Gastrocnemius medialis (tissue), 4 donors: ENCODE measurements at regions not wholly inside any gene's neighbourhood (a gene's known extent, or its start where the extent isn't known, plus 50 kb on each side); places are given as distances from the start of the nearest gene placed in this dataset.

ENCODE experiments used
- POLR2A ChIP-seq, 2 donors: fragments of 450-650 bp; IDR thresholded peaks; one replicate each; pipeline ENCODE4 v1.6.1; 2017; ENCODE audit warnings: antibody characterized with exemption in 2 of 2, mild to moderate bottlenecking in 2 of 2, moderate library complexity in 2 of 2
- TF ChIP-seq, protein P1 (sequence below), 5 experiments: fragments of 450-650 bp in 3 of 5; fragments of 200-600 bp in 2 of 5; sonication (generic) in 2 of 5; IDR thresholded peaks in 4 of 5; conservative IDR thresholded peaks in 1 of 5; 1 replicate in 4 of 5; 2 replicates in 1 of 5; pipeline ENCODE4 v1.5.1; 2016 to 2019; ENCODE audit warnings: antibody characterized with exemption in 5 of 5, mild to moderate bottlenecking in 3 of 5, moderate library complexity in 3 of 5

GRCh38 chr2:116733699-116734098 lies 1080.8 kb upstream of the DDX18 start:
- TF ChIP-seq, protein P1, sequence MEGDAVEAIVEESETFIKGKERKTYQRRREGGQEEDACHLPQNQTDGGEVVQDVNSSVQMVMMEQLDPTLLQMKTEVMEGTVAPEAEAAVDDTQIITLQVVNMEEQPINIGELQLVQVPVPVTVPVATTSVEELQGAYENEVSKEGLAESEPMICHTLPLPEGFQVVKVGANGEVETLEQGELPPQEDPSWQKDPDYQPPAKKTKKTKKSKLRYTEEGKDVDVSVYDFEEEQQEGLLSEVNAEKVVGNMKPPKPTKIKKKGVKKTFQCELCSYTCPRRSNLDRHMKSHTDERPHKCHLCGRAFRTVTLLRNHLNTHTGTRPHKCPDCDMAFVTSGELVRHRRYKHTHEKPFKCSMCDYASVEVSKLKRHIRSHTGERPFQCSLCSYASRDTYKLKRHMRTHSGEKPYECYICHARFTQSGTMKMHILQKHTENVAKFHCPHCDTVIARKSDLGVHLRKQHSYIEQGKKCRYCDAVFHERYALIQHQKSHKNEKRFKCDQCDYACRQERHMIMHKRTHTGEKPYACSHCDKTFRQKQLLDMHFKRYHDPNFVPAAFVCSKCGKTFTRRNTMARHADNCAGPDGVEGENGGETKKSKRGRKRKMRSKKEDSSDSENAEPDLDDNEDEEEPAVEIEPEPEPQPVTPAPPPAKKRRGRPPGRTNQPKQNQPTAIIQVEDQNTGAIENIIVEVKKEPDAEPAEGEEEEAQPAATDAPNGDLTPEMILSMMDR (IDR thresholded peaks at IDR 0.05 in 4 of 5, conservative IDR thresholded peaks at IDR 0.05 in 1 of 5) = no peak
- no peak for TF ChIP-seq POLR2A (IDR thresholded peaks at IDR 0.05)
